ENCODE measurements at regions not wholly inside any gene's neighbourhood (a gene's known extent, or its start where the extent isn't known, plus 50 kb on each side); places are given as distances from the start of the nearest gene placed in this dataset.

DNA sequence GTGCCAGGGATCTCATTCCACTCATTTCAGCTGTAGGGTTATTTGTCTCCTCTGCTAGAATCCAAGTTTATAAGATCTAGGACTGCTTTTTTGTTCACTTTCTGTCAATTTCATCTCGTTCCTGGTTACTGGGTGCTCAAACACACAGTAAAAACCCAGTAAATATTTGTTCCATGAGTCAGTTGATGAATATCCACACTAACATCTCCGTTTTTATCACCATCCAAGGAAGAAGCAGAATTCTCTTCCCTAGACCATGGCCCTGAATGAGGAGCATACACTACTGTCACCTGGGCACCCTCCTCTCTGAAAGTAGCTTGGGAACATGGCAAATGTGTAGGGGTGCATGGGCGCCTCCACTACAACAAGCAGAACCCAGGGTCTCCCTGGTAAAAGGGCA, 390.8 kb downstream of the FOXO1 start:
- TF ChIP-seq, protein P1, sequence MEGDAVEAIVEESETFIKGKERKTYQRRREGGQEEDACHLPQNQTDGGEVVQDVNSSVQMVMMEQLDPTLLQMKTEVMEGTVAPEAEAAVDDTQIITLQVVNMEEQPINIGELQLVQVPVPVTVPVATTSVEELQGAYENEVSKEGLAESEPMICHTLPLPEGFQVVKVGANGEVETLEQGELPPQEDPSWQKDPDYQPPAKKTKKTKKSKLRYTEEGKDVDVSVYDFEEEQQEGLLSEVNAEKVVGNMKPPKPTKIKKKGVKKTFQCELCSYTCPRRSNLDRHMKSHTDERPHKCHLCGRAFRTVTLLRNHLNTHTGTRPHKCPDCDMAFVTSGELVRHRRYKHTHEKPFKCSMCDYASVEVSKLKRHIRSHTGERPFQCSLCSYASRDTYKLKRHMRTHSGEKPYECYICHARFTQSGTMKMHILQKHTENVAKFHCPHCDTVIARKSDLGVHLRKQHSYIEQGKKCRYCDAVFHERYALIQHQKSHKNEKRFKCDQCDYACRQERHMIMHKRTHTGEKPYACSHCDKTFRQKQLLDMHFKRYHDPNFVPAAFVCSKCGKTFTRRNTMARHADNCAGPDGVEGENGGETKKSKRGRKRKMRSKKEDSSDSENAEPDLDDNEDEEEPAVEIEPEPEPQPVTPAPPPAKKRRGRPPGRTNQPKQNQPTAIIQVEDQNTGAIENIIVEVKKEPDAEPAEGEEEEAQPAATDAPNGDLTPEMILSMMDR (IDR thresholded peaks at IDR 0.05), result no peak
- TF ChIP-seq POLR2A (IDR thresholded peaks at IDR 0.05), result no peak

Measured in Peyer's patch (tissue), 4 donors.